ENCODE measurements at regions not wholly inside any gene's neighbourhood (a gene's known extent, or its start where the extent isn't known, plus 50 kb on each side); places are given as distances from the start of the nearest gene placed in this dataset.
"Not testable (repeated sequence)": the region's sequence is repeated elsewhere in the genome, so short reads cannot be mapped to it uniquely, and the experiment has no call there.

GRCh38 chr2:55124682-55125081, 74.4 kb upstream of the RTN4 start:
- DNase-seq; H3K27me3 ChIP-seq (ENCODE audit: control insufficient read depth in 2 of 2, insufficient read depth in 2 of 2, low read length in 2 of 2); H3K36me3 ChIP-seq (ENCODE audit: control insufficient read depth in 2 of 3, insufficient read depth in 3 of 3, low read length in 3 of 3); intact Hi-C loops (cut with micrococcal nuclease); H3K27ac Mint-ChIP-seq; H3K36me3 Mint-ChIP-seq; H3K4me3 Mint-ChIP-seq; H3K9me3 Mint-ChIP-seq; ATAC-seq; H3K27ac ChIP-seq (ENCODE audit: low read depth, low read length); H3K9me3 ChIP-seq (ENCODE audit: control insufficient read depth in 2 of 3, low read length in 3 of 3); POLR2A ChIA-PET; H3K4me1 ChIP-seq (ENCODE audit: control insufficient read depth in 2 of 2, insufficient read depth in 2 of 2, low read length in 2 of 2); CTCF ChIA-PET; H3K4me3 ChIP-seq (ENCODE audit: low read length); H3K27me3 Mint-ChIP-seq; H3K4me1 Mint-ChIP-seq: not testable (repeated sequence)

GRCh38 chr2:55123851-55124269, 73.6 kb upstream of the RTN4 start:
- H3K9me3 Mint-ChIP-seq = peaks cover 0 to 10% (median 0%) of the 10 kb centered on the region in 11 donors
- ChIA-PET POLR2A (no interaction called here), CTCF (no interaction called here)
- H3K4me3 Mint-ChIP-seq = no peak overlapping the region
- H3K4me3 ChIP-seq (ENCODE audit: low read length) = no peak overlapping the region
- no peak overlapping the region for H3K27ac ChIP-seq (ENCODE audit: low read depth, low read length)
- intact Hi-C loops (cut with micrococcal nuclease) = no loop called here
- no peaks in the 10 kb centered on the region for H3K36me3 ChIP-seq (ENCODE audit: control insufficient read depth in 2 of 3, insufficient read depth in 3 of 3, low read length in 3 of 3)
- no peak for DNase-seq
- peaks cover 0 to 5% (median under 1%) of the 10 kb centered on the region in 7 donors for H3K4me1 Mint-ChIP-seq
- H3K27ac Mint-ChIP-seq = no peak overlapping the region
- H3K27me3 Mint-ChIP-seq = peaks cover 0 to 9% (median 0%) of the 10 kb centered on the region in 5 donors
- H3K36me3 Mint-ChIP-seq = no peaks in the 10 kb centered on the region
- no peaks in the 10 kb centered on the region for H3K9me3 ChIP-seq (ENCODE audit: control insufficient read depth in 2 of 3, low read length in 3 of 3)
- no peak for ATAC-seq
- no peaks in the 10 kb centered on the region for H3K27me3 ChIP-seq (ENCODE audit: control insufficient read depth in 2 of 2, insufficient read depth in 2 of 2, low read length in 2 of 2)
- no peaks in the 10 kb centered on the region for H3K4me1 ChIP-seq (ENCODE audit: control insufficient read depth in 2 of 2, insufficient read depth in 2 of 2, low read length in 2 of 2)

GRCh38 chr2:55120634-55121359, 70.5 kb upstream of the RTN4 start:
- DNase-seq = no peak
- Mint-ChIP-seq H3K27me3 (peaks cover 0 to 9% (median 0%) of the 10 kb centered on the region in 5 donors), H3K36me3 (no peaks in the 10 kb centered on the region), H3K9me3 (peaks cover 0 to 5% (median 0%) of the 10 kb centered on the region in 11 donors), H3K4me3 (no peak overlapping the region), H3K4me1 (peaks cover 0 to 10% (median under 1%) of the 10 kb centered on the region in 7 donors), H3K27ac (no peak overlapping the region)
- Histone ChIP-seq H3K9me3 (ENCODE audit: control insufficient read depth in 2 of 3, low read length in 3 of 3) (no peaks in the 10 kb centered on the region), H3K36me3 (ENCODE audit: control insufficient read depth in 2 of 3, insufficient read depth in 3 of 3, low read length in 3 of 3) (no peaks in the 10 kb centered on the region), H3K4me1 (ENCODE audit: control insufficient read depth in 2 of 2, insufficient read depth in 2 of 2, low read length in 2 of 2) (no peaks in the 10 kb centered on the region), H3K27ac (ENCODE audit: low read depth, low read length) (no peak overlapping the region), H3K27me3 (ENCODE audit: control insufficient read depth in 2 of 2, insufficient read depth in 2 of 2, low read length in 2 of 2) (no peaks in the 10 kb centered on the region), H3K4me3 (ENCODE audit: low read length) (no peak overlapping the region)
- CTCF ChIA-PET = interaction anchor here (0.8 kb wide), 1 partner anchor 9 kb away, joined by 3 read pairs; no protein-coding TSS in a partner anchor
- POLR2A ChIA-PET = interaction anchor here (0.7 kb wide), 1 partner anchor 68 kb away, joined by 3 read pairs; no protein-coding TSS in a partner anchor
- ATAC-seq = no peak
- intact Hi-C loops (cut with micrococcal nuclease) = no loop called here

- Histone ChIP-seq H3K4me1 (ENCODE audit: control insufficient read depth in 2 of 2, insufficient read depth in 2 of 2, low read length in 2 of 2) (no peaks in the 10 kb centered on the region), H3K27me3 (ENCODE audit: control insufficient read depth in 2 of 2, insufficient read depth in 2 of 2, low read length in 2 of 2) (no peaks in the 10 kb centered on the region), H3K36me3 (ENCODE audit: control insufficient read depth in 2 of 3, insufficient read depth in 3 of 3, low read length in 3 of 3) (no peaks in the 10 kb centered on the region), H3K9me3 (ENCODE audit: control insufficient read depth in 2 of 3, low read length in 3 of 3) (no peaks in the 10 kb centered on the region), H3K4me3 (ENCODE audit: low read length) (no peak overlapping the region), H3K27ac (ENCODE audit: low read depth, low read length) (no peak overlapping the region)
- peaks cover 0 to 3% (median 0%) of the 10 kb centered on the region in 11 donors for H3K9me3 Mint-ChIP-seq
- intact Hi-C loops (cut with micrococcal nuclease) = no loop called here
- H3K36me3 Mint-ChIP-seq = no peaks in the 10 kb centered on the region
- DNase-seq (no peak), ATAC-seq (no peak)
- no peak overlapping the region for H3K27ac Mint-ChIP-seq
- no peak overlapping the region for H3K4me3 Mint-ChIP-seq
- CTCF ChIA-PET = no interaction called here
- peaks cover 0 to 13% (median 4%) of the 10 kb centered on the region in 7 donors for H3K4me1 Mint-ChIP-seq
- peaks cover 0 to 6% (median 0%) of the 10 kb centered on the region in 5 donors for H3K27me3 Mint-ChIP-seq
- POLR2A ChIA-PET = interaction anchor here (0.7 kb wide), 1 partner anchor 67 kb away, joined by 3 read pairs; no protein-coding TSS in a partner anchor
These were observed 69.6 kb upstream of the RTN4 start for GRCh38 chr2:55119711-55120487.

- H3K9me3 ChIP-seq (ENCODE audit: control insufficient read depth in 2 of 3, low read length in 3 of 3) = no peaks in the 10 kb centered on the region
- CTCF ChIA-PET = no interaction called here
- no peak overlapping the region for H3K4me3 ChIP-seq (ENCODE audit: low read length)
- intact Hi-C loops (cut with micrococcal nuclease) = no loop called here
- H3K4me1 ChIP-seq (ENCODE audit: control insufficient read depth in 2 of 2, insufficient read depth in 2 of 2, low read length in 2 of 2) = no peaks in the 10 kb centered on the region
- H3K36me3 ChIP-seq (ENCODE audit: control insufficient read depth in 2 of 3, insufficient read depth in 3 of 3, low read length in 3 of 3) = no peaks in the 10 kb centered on the region
- Mint-ChIP-seq H3K36me3 (no peaks in the 10 kb centered on the region), H3K27me3 (peaks cover 0 to 5% (median 0%) of the 10 kb centered on the region in 5 donors), H3K27ac (peak overlapping the region in 1 of 9 donors; percentile 14), H3K9me3 (no peaks in the 10 kb centered on the region), H3K4me3 (no peak overlapping the region), H3K4me1 (peaks cover 0 to 13% (median 4%) of the 10 kb centered on the region in 7 donors)
- POLR2A ChIA-PET = no interaction called here
- H3K27me3 ChIP-seq (ENCODE audit: control insufficient read depth in 2 of 2, insufficient read depth in 2 of 2, low read length in 2 of 2) = no peaks in the 10 kb centered on the region
- H3K27ac ChIP-seq (ENCODE audit: low read depth, low read length) = no peak overlapping the region
- ATAC-seq = no peak
- no peak for DNase-seq
These were observed 68.4 kb upstream of the RTN4 start for GRCh38 chr2:55118643-55119083.

GRCh38 chr2:55116966-55117365, 66.7 kb upstream of the RTN4 start:
- DNase-seq (no peak), ATAC-seq (no peak)
- Histone ChIP-seq H3K9me3 (ENCODE audit: control insufficient read depth in 2 of 3, low read length in 3 of 3) (no peaks in the 10 kb centered on the region), H3K27me3 (ENCODE audit: control insufficient read depth in 2 of 2, insufficient read depth in 2 of 2, low read length in 2 of 2) (no peaks in the 10 kb centered on the region), H3K36me3 (ENCODE audit: control insufficient read depth in 2 of 3, insufficient read depth in 3 of 3, low read length in 3 of 3) (no peaks in the 10 kb centered on the region), H3K4me3 (ENCODE audit: low read length) (no peak overlapping the region), H3K27ac (ENCODE audit: low read depth, low read length) (no peak overlapping the region), H3K4me1 (ENCODE audit: control insufficient read depth in 2 of 2, insufficient read depth in 2 of 2, low read length in 2 of 2) (no peaks in the 10 kb centered on the region)
- intact Hi-C loops (cut with micrococcal nuclease) = no loop called here
- ChIA-PET POLR2A (no interaction called here), CTCF (no interaction called here)
- Mint-ChIP-seq H3K9me3 (no peaks in the 10 kb centered on the region), H3K27me3 (peaks cover 0 to 5% (median 0%) of the 10 kb centered on the region in 5 donors), H3K27ac (no peak overlapping the region), H3K4me3 (no peak overlapping the region), H3K4me1 (peaks cover 0 to 13% (median 4%) of the 10 kb centered on the region in 7 donors), H3K36me3 (no peaks in the 10 kb centered on the region)

All from naive thymus-derived CD4-positive, alpha-beta T cell (primary cell).